GM10266 (cell line): ENCODE measurements at regions not wholly inside any gene's neighbourhood (a gene's known extent, or its start where the extent isn't known, plus 50 kb on each side); places are given as distances from the start of the nearest gene placed in this dataset.

ENCODE experiments used
- DNase-seq: peaks from one replicate; pipeline ENCODE4 v3.0.0; 2012; ENCODE audit errors: extremely low spot score
- CTCF ChIP-seq: IDR thresholded peaks from 2 replicates; pipeline ENCODE4 v1.5.1; 2012; ENCODE audit warnings: mild to moderate bottlenecking, low read depth; ENCODE audit not compliant: control insufficient read depth, insufficient read depth; ENCODE audit errors: missing control alignments

- TF ChIP-seq CTCF: no peak
- no peak for DNase-seq
Observed at GRCh38 chr1:209319549-209319948, 264.0 kb upstream of the CAMK1G start.

- no peak for DNase-seq
- no peak for TF ChIP-seq CTCF
Observed at GRCh38 chr1:209323743-209324142, 259.8 kb upstream of the CAMK1G start.

GRCh38 chr1:209324901-209325871 lies 258.3 kb upstream of the CAMK1G start:
- no peak for TF ChIP-seq CTCF
- no peak for DNase-seq

GRCh38 chr1:209326076-209326475 lies 257.4 kb upstream of the CAMK1G start:
- DNase-seq: no peak
- no peak for TF ChIP-seq CTCF

- no peak for DNase-seq
- TF ChIP-seq CTCF: no peak
Observed at GRCh38 chr1:209326831-209327230, 256.7 kb upstream of the CAMK1G start.

GRCh38 chr1:209328196-209328595 lies 255.3 kb upstream of the CAMK1G start:
- no peak for DNase-seq
- TF ChIP-seq CTCF: no peak

GRCh38 chr1:209335178-209335577 lies 248.3 kb upstream of the CAMK1G start:
- peak; percentile 69 for TF ChIP-seq CTCF
- peak; percentile 32 for DNase-seq
